ENCODE measurements at regions not wholly inside any gene's neighbourhood (a gene's known extent, or its start where the extent isn't known, plus 50 kb on each side); places are given as distances from the start of the nearest gene placed in this dataset.
A peak's percentile ranks its signal among the peaks of the same experiment; 100 is the strongest.

DNA sequence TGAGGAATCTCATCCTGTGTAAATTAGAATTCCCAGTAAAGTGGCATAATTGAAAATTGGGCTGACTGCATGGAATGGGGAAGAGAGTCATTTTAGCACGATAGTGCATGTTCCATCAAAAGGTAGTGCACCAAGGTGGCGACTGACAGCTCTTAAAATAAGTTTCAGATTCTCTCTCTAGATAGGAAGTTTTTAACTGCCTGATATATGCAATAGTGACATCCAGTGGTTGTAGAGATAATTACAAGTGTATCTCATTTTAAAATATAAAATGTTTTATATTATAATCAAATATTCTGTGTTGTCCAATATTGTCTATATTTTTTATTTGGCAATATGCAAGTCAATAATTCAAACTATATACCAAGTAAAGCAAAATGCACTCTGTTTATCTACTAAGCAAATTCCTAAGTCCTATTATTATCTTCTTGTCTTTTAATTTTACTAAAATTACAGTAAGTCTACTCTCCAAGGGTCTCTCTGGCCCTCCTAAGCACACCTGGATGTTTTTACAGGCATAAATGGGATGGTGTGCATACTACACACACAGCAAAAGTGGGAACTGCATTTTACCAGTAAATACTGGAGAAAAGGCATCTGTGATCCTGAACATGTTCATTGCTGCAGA is 397.7 kb upstream of the HNRNPA3 start:
- peak; percentile 13 for DNase-seq (ENCODE audit: low read depth)

DNA sequence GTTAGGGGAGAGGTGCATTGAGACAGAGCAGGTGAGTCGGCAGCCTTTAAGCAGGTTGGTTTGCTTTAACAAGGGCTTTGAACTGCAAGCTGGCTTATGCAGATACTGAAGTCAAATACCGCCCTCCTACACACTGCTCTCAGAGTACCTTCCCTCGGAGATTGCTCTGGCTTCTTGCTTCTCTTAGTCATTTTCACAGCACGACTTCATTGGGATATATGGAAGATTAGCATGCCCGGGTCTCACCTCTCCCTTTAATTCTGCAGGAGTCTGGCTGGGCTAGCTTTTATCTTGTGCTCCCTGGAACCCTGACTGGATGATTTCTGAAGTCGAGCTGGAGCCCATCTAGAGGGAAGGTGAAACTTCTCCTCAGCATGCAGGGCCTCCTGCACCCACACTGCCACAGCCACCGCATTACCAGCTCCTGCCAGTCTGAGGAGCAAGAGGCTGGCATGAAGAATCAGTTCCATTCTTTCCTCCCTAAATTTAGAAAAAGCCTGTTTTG is 395.5 kb upstream of the HNRNPA3 start:
- no peak for DNase-seq (ENCODE audit: low read depth)

DNA sequence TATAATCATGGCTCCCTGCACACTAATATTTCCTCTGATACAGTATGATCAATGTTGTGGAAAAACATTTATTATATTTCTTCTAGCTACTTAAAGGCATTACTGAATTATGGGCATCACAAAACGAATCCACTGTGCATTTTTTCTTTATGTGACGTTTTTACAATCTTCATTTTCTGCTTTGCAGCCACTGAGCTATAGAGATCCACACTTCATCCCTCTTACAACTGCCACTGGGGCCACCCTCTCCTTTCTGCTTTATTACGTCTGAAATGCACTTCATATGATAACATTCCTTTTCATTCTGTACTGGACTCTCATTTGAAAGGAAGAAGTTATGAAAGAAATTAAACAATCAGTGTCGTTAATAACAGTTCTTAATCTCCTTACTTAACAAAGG is 394.5 kb upstream of the HNRNPA3 start:
- DNase-seq (ENCODE audit: low read depth) = no peak

DNA sequence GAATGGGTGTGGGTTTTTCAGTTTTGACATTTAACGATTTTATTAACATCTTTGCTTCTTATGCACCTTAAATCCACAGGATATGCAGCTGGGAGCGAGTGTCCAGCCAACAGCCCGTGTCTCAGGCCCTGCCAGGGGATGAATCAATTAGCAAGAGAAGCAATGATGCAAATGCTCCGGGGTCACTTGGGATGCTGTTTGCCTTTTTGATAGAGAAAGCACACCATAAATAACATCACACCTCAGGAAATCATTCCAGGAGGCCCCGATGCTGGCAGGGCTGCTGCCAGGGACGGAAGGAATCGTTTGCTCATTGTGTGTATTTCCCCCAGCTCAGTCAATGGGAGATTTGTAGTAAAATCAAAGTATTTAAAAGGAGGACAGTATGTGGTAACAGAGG is 394.0 kb upstream of the HNRNPA3 start:
- DNase-seq (ENCODE audit: low read depth) = no peak

DNA sequence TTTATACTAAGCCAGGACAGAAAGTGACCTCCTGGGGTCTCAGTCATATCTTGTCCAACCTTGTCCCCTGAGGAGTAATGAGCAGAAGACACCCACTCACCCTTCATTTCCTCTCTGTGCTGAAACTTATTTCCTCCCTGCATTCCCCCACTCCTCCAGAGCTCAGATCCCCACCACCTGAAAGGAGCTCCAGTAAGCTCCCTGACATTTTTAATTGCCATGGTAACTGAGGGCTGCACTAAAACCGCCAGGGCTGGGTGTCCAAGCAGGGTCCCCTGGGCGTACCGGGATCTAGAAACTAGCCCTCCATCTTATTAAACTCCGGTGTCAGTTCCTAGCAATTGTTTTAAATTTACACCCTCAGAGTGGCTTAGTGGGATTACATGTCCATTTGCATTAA is 393.3 kb upstream of the HNRNPA3 start:
- no peak for DNase-seq (ENCODE audit: low read depth)

DNA sequence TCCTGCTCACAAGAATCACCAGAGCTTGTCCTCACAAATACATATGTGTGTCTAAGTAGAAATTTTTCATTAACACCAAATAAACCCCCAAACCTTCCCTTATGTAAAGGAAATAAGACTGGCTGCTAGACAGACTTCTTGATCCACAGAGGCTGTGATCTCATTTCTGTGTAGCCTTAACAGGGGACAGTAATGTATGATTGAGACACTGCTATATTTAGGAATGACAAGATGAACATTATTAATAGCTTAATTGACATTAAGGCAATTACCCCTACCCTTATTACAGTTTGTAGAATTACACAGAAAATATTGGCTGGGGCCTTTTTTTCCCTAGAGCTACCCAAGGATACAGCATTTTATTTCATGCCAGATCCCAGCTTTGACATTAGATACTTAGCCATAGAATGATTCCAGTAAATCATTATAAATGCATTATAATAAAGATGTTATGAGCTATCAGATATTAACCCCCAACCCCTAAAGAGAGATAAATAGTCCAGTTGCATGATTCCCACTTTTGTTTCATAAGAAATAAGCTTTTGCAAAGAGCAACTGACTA is 392.1 kb upstream of the HNRNPA3 start:
- no peak for DNase-seq (ENCODE audit: low read depth)

DNA sequence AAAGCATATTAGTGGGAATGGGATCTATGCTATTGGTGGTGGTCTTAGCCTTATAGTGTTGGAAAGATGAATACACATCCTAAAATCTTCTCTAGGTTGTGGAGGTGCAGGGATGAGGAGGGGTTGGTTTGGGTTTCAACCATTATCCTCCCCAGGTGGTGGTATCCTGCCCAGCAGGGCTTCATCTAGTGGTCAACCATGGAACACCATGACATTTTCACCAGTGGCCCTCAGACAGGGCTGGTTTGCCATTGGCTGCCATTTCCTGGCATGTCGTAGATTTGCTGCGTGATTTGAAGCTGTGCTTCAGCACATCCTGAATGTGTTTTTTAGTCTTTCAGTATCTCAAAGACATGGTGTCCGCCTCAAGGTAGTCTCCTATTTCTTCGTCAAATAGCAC is 391.2 kb upstream of the HNRNPA3 start:
- DNase-seq (ENCODE audit: low read depth) = no peak

DNA sequence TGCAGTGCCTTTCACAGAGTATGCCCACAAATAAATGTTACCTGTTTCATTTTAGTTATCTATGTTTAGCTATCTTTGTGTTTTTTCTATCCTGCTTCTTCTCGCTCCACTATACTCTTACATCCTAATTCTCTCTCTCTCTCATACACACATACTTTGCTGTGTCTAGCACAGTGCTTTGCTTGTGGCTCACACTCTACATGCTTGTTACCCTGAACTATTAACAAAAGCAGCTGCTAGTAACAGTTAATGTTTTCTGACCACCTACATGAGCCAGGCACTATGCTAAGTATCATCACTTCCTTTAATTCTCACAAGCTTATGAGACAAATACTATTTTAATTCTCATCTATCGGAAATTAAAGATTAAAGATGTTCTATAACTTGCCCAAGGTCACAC is 390.5 kb upstream of the HNRNPA3 start:
- DNase-seq (ENCODE audit: low read depth) = no peak

DNA sequence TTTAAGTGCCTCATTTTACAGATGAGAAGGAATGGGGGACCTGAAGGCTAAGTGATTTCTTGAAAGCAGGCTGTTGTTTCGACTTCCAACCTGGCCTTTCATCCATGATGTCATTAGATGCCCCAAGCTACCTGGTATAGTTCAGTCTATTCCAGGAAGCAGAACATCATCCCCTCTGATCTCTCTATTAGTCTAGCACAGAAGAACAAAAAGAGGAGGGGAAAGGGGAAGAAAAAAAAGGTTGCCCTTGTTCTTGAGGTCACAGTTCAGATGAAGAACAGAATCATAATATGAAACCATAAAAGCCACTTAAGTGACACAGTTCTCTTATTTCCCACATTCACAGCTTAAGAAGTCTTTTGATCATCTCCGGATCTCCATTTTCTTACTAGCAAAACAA is 386.2 kb upstream of the HNRNPA3 start:
- no peak for DNase-seq (ENCODE audit: low read depth)

DNA sequence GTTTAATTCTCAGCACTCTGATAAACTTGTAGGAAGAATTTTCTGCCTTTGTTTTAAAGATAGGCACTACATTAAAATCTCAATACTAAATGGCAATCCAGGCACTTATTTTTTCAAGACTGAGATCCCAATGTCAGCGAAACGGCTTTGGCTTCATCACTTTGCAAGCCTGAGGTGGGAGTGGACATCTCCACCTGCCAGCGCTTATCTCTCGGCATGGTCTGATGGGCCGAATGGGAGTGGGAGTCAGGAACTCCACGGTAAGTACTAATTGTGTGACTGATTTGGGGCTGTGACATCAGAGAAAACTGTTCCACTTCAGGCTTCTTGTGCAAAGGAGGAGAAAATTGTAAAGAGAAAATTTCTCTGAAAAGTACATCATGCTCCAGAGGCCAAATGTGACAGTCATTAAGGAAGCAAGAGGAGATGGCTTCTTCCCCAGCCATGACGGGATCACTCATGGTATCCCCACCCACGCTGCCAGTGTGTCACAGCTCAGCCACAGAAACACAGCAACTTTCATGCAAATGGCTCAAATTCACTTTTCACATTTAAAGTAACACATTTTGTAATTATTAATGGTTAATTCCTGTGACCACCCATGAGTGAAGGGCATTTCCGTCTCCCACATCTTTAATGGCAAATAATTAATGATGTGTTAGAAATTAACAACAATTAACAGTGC is 385.5 kb upstream of the HNRNPA3 start:
- DNase-seq (ENCODE audit: low read depth) = no peak

DNA sequence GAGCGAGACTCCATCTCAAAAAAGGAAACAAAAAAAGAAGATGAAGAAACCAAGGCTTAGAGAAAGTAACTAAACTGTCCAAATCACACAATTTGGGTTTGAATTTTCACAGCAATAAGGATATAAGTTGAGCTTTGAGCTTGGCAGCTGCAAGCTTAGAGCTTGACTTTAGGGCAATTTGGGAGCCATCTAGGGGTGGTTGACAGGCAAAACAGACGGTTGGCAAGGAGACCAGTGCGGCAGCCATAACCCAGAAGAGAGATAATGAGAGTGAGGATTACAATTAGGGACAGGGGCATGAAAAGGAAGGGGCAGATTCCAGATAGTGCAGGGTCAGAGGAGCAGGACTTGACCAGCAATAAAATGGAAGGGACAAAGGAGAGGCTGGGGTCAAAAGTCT is 382.2 kb upstream of the HNRNPA3 start:
- no peak for DNase-seq (ENCODE audit: low read depth)

DNA sequence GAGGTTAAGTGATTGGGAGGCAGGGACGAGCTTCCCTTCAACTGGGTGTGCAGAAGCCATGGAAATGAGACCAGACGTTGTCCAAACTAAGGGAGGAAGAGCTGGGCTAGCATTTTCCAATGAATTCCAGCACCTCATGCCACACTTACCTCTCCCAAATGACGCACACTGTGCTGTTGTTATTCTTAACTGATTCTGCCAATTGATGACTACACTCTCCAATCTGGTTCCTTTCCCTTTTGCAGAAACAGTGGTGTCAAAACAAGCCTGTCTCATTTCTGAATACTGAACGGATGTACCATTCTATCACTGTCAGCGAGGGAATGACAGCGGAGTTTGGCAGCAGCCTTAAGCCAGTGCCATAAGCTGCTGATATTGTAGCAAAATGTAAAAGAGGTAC is 380.5 kb upstream of the HNRNPA3 start:
- no peak for DNase-seq (ENCODE audit: low read depth)

DNA sequence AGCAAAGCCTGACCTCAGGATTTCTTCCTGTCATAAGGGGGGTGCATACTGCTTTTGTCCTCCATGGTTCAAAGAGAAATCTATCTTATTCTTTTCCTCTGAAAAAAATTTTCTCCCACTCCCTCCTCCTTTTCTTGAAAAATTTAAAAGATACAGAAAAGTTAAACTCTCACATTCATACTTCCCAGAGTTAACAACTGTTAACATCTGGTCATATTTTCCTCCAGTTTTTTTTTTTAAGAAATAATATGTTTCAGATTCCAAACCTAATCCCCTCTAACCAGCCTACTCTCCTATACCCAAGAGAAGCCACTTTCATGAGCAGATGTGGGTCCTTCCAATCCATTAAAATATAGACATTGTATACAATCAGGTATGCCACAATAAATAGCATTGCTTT is 378.9 kb upstream of the HNRNPA3 start:
- no peak for DNase-seq (ENCODE audit: low read depth)

DNA sequence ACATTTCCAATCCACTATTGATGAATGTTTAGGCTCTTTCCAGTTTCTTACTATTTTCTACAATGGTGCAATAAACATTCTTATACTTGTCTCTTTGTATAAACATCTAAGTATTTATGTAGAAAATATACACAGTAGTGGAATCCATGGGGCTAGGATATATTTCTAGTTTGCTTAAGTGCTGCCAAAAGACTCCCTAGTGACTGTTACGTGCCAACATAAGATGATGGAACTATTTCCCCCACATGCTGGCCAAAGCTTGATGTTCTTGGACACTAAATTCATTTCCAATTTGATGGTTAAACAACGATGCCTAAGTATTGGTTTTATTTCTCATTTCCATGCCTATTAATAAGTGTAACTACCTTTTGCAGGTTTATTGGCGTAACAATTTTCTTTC is 378.4 kb upstream of the HNRNPA3 start:
- DNase-seq (ENCODE audit: low read depth) = no peak

DNA sequence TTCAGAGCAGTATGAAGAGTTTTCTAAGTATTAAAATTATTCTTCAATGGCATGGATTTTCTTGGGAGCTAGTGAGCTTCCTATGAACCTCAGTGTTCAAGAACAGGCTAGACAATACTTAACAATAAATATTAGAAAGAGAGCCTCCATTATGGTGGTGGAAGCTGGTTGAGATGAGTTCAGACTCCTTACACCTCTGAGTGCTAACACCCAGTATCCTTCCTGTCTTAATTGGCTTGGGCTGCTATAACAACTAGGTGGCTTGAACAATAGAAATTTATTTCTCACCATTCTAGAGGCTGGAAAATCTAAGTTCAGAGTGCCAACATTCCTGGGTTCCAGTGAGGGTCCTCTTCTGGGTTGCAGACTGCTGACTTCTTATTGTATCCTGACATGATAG is 369.4 kb upstream of the HNRNPA3 start:
- DNase-seq (ENCODE audit: low read depth) = no peak

DNA sequence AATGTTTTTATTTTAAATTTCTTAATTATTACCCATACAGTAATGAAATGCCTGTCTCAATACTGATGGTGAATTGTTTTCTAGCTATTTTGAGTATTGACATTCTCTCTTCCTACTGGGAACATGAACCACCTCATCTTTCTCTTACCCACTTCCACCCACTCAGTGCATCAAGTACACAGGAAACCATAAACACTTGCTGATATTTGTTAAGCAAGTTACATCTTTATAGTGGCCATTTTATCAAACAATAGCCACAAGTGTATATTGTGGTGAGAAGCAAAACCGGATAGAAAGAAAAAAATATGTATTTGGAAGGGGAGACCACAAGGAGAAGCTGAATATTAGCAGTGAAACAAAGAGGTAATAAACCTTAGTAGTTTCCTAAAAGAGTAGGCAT is 368.1 kb upstream of the HNRNPA3 start:
- DNase-seq (ENCODE audit: low read depth) = no peak

DNA sequence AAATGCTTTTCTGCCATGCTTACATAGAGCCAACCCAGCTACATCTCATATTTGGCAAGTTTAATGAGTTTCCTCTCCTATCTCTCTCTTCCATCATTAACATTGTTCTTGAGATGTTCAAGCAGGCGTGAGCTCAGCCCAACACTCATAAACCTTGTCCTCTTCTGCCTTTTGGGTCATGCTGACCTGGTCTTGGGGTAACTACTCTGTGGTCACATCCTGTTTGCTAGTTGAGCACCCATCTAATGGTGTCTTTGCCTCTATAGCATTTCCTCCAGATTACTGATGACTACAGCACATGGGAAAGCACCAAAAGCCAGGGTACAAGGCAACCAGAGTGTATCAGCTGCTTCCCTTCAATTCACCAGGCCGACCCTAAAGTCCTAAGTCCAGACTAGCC is 366.9 kb upstream of the HNRNPA3 start:
- DNase-seq (ENCODE audit: low read depth) = no peak

DNA sequence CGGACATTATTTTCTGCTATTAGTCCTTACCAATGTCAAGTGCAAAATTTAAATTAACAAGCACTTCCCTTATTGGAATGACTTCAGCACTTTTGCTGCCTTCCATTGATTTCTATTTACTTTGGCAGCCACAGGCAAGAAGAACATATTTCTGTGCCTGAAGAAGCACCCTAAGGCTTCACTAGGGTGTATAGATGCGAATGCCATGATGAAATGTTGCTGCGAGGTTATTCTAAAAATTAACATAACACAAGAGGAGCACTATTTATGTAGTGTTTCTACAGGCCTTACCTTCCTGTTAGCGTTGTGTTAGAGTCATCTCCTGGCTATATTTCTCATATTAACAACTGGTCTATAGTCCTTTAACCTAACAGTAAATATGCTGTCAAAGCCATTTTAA is 365.0 kb upstream of the HNRNPA3 start:
- no peak for DNase-seq (ENCODE audit: low read depth)

DNA sequence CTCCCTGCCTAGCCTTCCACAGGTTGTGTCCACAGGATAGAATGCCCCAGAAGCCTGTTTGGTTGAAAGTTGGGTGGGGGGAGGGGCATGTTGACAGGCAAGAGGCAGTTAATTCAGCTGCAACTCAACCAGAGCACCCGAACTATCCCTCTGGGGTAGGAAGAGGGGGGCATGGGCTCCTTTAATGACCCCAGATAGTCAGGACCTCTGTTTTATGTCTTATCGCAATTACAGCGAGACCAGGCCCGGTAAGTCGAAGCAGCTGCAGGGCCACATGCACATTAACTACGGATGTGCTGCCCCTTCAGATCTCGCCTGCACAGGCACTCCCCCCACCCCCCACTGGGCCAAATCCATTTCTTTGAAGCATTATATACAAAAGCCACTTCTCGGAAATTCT is 363.8 kb upstream of the HNRNPA3 start:
- DNase-seq (ENCODE audit: low read depth) = no peak

DNA sequence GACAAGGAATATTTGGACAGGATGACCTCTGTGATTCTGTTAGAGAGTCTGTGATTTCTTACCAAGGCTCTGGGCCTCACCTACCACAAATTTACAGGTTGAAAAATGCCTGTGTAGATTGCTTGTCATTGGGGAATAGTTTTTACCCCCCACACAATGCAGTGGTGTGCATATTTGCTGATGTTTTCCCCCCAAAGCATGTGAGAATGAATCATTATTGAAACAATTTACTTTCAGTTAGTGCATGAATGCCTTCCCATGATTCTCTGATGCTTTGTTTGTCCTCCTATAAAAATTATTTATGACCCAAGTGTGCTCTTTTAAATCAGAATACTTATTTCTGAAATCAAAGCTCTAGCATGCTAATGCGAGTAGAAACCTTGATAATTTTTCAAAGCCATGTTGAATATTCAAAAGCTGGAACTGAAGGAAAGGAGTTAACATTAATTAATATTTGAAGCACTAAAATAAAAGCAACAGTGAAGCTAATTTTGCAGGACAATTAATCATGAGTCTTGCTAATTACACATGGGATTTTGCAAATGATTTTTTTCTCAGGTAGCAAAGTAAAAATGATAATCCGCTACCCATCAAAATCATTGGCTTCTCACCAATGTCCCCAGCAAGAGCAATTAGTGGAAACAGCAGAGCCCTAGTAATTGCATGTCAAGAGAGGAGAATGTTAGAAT is 361.2 kb upstream of the HNRNPA3 start:
- DNase-seq (ENCODE audit: low read depth) = no peak

DNA sequence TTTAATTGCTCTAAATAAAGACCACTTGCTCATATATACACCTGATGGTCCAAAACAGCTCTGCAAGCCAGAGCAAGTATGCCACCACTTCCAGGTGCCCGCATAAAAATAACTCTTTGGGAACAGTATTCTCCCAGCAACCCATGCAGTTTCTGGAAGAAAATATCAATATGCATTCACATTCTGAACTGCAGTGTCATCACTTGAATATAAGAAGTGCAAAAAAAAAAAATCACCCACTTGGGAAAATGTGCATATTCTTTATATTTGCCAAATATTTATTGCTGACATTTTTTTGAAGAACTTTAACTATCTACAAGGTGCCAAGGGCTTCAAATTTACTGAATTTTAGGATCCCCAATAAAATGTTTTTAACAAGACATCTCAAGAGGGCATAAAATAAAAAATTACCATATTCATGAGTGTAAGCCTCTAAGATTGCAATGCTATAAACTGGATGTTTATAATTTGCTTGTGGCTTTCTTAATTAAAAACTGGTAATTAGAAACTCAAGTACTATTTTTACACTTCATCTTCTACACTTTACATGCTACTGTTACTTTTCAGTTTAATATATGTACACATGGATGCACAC is 360.6 kb upstream of the HNRNPA3 start:
- DNase-seq (ENCODE audit: low read depth) = no peak

DNA sequence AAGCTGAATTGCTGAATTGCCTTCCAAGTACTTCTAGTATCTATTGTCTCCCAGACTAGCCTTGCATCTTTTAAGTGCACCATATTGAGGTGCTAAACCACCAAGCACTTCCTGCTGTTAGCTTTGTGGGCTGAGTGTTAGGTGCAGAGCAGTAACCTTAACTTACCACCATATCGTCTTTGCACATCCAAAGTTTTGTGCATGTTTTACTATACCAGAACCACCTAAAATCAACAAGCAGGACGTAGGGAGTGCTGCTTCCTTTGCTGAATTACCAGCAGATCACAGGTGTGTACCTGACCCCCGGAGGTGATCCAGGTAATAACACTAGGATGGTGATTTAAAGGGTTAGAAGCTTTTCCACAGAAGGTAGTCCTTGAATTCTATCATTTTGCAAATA is 359.9 kb upstream of the HNRNPA3 start:
- no peak for DNase-seq (ENCODE audit: low read depth)

DNA sequence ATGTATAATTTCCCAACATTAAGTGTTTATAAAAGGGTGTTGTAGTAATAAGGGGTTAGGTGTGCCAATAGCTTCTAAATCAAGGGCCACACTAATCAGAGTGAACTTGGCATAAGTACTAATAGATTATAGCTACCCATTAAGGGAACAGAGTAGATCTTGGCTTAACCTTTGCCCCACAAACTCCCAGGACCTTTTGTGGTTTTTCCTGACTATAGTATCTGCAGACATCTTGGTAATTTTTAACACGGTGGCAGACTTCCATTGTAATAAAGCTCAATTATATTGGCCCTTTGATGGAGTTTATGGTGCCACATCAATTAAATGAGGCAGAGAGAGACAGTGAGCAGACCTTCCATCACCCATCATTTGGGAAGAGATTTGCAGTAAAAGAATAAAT is 358.5 kb upstream of the HNRNPA3 start:
- no peak for DNase-seq (ENCODE audit: low read depth)

Measured in stromal cell of bone marrow (primary cell).